ENCODE measurements at regions not wholly inside any gene's neighbourhood (a gene's known extent, or its start where the extent isn't known, plus 50 kb on each side); places are given as distances from the start of the nearest gene placed in this dataset.

DNA sequence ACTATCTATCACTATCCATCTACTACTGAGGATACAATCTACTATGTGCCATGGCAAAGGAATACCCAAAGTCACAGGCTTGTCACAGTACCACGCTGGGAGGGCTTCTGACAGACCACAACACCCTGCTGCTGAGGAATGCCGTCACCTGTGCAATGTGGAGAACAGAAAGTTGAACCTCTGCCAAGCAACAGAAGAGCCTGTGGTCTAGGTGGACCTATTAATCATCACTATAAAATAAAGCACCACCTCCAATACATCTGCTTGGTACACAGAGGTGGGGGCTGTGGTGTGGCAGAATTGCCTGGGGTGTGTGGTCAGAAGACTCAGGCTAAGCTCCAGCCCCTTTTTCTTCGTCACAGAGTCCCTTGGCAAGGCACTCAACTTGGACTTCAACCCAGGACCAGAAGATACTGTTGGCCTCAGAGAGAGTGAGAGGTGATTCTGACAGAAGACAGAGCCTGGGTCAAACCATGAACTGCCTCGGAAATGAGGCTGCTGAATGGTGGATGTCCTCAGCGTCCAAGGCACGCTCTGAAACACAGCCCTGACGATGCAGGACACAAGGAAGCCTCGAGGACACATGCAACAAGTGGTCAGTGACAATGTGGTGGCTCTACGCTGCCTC lies 189.4 kb upstream of the CHRNA7 start:
- H3K4me1 Mint-ChIP-seq = no peaks in the 10 kb centered on the region
- H3K9me3 Mint-ChIP-seq = no peaks in the 10 kb centered on the region
- no peak overlapping the region for H3K4me3 Mint-ChIP-seq
- no peak overlapping the region for H3K27ac Mint-ChIP-seq
- TF ChIP-seq CTCF (IDR thresholded peaks at IDR 0.05; ENCODE audit: unreplicated experiment in 3 of 3) = no peak
- no peaks in the 10 kb centered on the region for H3K36me3 Mint-ChIP-seq (ENCODE audit: low read depth)
- no peaks in the 10 kb centered on the region for H3K27me3 Mint-ChIP-seq (ENCODE audit: low read depth)

DNA sequence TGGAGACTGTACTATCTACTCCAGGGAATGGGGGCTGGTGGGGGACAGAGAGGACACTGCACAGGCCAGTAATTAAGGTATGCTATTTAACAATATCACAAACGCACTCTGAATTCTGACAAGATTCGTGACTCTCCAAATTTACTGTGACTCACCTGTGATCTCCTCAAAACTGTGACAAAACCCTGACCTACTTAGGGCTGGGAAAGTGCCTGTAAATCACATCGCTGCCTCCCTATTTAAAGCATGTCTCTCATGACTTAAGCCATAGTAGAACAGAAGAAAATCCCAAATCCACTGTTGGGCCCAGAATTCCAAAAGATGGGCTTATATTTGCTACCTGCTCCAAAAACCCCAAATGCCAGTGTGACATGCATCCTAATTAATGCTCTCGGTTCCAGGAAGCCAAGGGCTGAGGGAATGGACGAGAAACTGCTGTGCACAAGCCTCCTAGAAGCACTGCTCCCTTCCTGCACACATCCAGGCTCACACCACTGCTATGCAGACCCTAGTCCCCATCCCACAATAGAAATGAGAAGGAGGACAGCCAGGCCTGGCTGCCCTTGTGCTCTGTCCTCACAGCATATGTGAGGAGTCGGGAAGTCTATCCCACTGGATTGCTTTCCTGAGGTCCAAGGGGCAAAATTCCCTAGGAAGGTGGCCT lies 187.7 kb upstream of the CHRNA7 start:
- TF ChIP-seq CTCF (IDR thresholded peaks at IDR 0.05; ENCODE audit: unreplicated experiment in 3 of 3) = no peak
- Mint-ChIP-seq H3K36me3 (ENCODE audit: low read depth) (no peaks in the 10 kb centered on the region), H3K4me3 (no peak overlapping the region), H3K4me1 (no peaks in the 10 kb centered on the region), H3K9me3 (peaks cover 2% of the 10 kb centered on the region), H3K27me3 (ENCODE audit: low read depth) (no peaks in the 10 kb centered on the region), H3K27ac (no peak overlapping the region)

DNA sequence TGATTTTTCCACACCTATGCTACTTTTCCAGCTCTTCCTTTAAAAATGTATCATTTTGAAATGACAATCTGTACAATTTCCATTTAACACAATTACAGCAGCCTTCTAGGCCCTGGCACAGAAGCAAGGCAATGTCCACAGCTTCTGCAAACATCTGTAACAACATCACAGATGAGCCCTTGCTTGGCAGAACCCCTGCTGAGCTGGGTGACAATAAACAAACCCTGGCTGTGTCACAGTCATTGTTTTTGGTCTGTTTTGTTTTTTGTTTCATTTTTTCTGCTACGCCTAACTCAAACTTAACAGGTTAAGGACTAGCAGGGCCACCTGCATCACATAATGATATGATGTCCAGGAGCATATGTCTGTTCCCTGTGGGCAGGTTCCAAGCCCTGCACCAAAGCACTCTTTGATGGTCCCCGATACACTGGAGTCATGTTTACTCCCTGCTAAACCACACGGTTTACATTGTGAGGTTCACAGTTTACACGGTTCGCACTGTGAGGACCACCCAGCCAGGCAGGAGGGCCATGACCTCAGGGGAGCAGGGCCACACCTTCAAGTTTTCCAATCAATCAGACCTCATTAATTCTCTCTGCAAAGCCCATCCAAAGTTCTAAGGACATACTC lies 186.8 kb upstream of the CHRNA7 start:
- Mint-ChIP-seq H3K36me3 (ENCODE audit: low read depth) (no peaks in the 10 kb centered on the region), H3K9me3 (peaks cover 3% of the 10 kb centered on the region), H3K27me3 (ENCODE audit: low read depth) (no peaks in the 10 kb centered on the region), H3K27ac (no peak overlapping the region), H3K4me3 (no peak overlapping the region), H3K4me1 (no peaks in the 10 kb centered on the region)
- no peak for TF ChIP-seq CTCF (IDR thresholded peaks at IDR 0.05; ENCODE audit: unreplicated experiment in 3 of 3)

DNA sequence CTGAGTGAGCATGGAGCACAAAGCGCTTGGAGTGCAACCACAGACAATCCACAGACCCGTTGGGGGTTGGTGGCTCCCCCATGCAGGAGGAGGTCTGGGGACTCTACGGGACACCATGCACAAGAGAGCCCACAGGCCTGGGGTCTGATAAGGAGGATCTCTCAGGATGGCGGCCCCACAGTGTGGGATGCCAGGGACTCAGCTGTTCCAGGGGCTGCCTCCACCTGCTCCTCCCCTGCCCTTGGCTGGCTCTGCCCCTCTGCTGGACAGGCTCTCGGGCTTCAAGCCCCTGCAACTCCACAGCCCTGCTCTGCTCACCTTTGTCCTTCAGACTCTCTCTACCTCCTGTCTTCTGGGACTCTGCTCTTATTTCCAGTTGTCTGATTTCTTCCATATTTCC lies 184.5 kb upstream of the CHRNA7 start:
- no peak overlapping the region for H3K27ac Mint-ChIP-seq
- no peaks in the 10 kb centered on the region for H3K27me3 Mint-ChIP-seq (ENCODE audit: low read depth)
- H3K4me3 Mint-ChIP-seq = no peak overlapping the region
- no peak for TF ChIP-seq CTCF (IDR thresholded peaks at IDR 0.05; ENCODE audit: unreplicated experiment in 3 of 3)
- H3K4me1 Mint-ChIP-seq = no peaks in the 10 kb centered on the region
- no peaks in the 10 kb centered on the region for H3K36me3 Mint-ChIP-seq (ENCODE audit: low read depth)
- peaks cover 9% of the 10 kb centered on the region for H3K9me3 Mint-ChIP-seq

- no peak for TF ChIP-seq CTCF (IDR thresholded peaks at IDR 0.05; ENCODE audit: unreplicated experiment in 3 of 3)
- no peaks in the 10 kb centered on the region for H3K4me1 Mint-ChIP-seq
- peaks cover 15% of the 10 kb centered on the region for H3K9me3 Mint-ChIP-seq
- no peaks in the 10 kb centered on the region for H3K27me3 Mint-ChIP-seq (ENCODE audit: low read depth)
- H3K27ac Mint-ChIP-seq = no peak overlapping the region
- H3K36me3 Mint-ChIP-seq (ENCODE audit: low read depth) = no peaks in the 10 kb centered on the region
- no peak overlapping the region for H3K4me3 Mint-ChIP-seq
Measured at GRCh38 chr15:31847961-31848360, 182.4 kb upstream of the CHRNA7 start.
